D721Med (cell line): ENCODE measurements at regions not wholly inside any gene's neighbourhood (a gene's known extent, or its start where the extent isn't known, plus 50 kb on each side); places are given as distances from the start of the nearest gene placed in this dataset.

Experiments
- DNase-seq: peaks from one replicate; pipeline ENCODE4 v3.0.0; 2011; ENCODE audit warnings: low spot score; ENCODE audit not compliant: insufficient read length
- FAIRE-seq: peaks from 2 replicates; lab custom pipeline; 2011; peaks lifted over from hg19 to GRCh38; lab: Jason Lieb, UNC
- TF ChIP-seq, protein P1 (sequence below): IDR thresholded peaks from 2 replicates; pipeline ENCODE4 v1.5.1; 2012; ENCODE audit warnings: mild to moderate bottlenecking, control low read depth; ENCODE audit not compliant: insufficient read depth; ENCODE audit errors: missing control alignments

DNA sequence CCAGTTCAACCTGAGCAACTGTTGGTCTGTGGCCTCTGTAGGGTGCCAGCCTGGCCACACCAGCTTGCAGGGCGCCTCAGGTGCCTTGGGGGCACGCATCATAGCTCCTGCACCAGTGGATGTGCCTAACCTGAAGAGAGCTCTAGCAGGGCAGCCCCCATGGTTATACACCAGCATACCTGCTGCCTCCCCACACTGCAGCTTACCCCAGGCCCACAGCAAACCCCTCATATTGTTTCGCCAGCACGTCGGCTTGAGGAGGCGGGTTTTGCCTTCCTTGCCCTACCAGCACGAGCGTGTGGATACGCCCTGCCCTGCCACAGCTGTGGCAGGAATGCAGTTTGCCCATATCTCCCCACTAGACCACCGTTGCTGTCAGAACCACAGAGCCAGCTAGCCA lies 435.9 kb downstream of the SLCO4C1 start:
- TF ChIP-seq, protein P1, sequence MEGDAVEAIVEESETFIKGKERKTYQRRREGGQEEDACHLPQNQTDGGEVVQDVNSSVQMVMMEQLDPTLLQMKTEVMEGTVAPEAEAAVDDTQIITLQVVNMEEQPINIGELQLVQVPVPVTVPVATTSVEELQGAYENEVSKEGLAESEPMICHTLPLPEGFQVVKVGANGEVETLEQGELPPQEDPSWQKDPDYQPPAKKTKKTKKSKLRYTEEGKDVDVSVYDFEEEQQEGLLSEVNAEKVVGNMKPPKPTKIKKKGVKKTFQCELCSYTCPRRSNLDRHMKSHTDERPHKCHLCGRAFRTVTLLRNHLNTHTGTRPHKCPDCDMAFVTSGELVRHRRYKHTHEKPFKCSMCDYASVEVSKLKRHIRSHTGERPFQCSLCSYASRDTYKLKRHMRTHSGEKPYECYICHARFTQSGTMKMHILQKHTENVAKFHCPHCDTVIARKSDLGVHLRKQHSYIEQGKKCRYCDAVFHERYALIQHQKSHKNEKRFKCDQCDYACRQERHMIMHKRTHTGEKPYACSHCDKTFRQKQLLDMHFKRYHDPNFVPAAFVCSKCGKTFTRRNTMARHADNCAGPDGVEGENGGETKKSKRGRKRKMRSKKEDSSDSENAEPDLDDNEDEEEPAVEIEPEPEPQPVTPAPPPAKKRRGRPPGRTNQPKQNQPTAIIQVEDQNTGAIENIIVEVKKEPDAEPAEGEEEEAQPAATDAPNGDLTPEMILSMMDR: no peak
- FAIRE-seq (no peak), DNase-seq (no peak)

DNA sequence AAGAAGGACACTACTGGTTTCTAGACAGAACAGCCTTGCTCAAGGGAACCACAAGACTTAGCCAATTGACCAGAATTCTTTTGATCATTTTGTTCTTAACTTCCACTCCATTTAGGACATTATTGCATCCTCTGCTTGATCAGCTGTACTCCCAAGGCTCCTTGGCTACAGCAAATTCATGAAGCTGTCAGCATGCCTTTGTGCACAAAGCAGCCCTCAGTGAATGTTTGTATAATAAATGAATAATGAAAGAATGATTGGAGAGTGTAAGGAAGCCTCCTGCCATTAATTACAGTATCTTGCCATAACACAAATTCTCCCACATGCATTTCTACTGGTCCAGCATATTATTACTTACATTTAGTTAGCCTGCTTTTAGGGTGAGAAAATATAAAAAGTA lies 449.6 kb downstream of the SLCO4C1 start:
- DNase-seq: no peak
- TF ChIP-seq, protein P1: no peak
- FAIRE-seq: no peak

DNA sequence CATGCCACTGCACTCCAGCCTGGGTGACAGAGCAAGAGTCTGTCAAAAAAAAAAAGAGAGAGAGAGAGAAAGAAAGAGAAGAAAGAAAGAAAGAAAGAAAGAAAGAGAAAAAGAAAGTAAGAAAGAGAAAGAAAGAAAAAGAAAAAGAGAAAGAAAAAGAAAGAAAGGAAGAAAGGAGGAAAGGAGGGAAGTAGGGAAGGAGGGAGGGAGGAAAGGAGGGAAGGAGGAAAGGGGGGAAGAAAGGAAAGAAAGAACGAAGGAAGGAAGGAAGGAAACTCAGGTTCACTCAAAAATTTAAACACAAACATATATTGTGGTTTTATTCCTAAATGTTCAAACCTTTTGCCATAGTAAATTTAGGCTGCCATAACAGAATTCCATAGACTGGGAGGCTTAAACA lies 453.0 kb downstream of the SLCO4C1 start:
- TF ChIP-seq, protein P1: no peak
- DNase-seq: no peak
- FAIRE-seq: no peak

DNA sequence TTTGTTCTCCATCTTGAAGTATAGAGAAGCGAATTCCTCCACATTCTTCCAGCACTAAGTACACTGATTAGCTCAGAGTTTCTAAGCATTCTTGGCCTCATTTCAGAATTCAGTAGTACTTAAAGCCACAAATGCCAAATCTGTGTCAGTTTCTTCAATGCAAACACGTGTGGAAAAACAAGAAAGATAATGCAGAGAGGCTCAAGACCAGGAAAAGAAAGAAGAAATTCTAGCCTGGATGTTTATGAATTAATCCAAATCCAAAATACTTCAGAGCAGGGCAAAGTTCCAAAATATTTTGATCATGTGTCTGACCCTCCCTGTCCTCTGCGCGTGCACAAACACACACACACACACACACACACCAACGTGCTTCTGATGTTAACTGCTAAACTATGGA lies 457.6 kb downstream of the SLCO4C1 start:
- FAIRE-seq (no peak), DNase-seq (no peak)

GRCh38 chr5:101829255-101829654 lies 466.8 kb downstream of the SLCO4C1 start:
- TF ChIP-seq, protein P1: no peak
- no peak for DNase-seq
- no peak for FAIRE-seq

More for the DNA sequence above, 457.6 kb downstream of the SLCO4C1 start:
- TF ChIP-seq, protein P1: no peak

DNA sequence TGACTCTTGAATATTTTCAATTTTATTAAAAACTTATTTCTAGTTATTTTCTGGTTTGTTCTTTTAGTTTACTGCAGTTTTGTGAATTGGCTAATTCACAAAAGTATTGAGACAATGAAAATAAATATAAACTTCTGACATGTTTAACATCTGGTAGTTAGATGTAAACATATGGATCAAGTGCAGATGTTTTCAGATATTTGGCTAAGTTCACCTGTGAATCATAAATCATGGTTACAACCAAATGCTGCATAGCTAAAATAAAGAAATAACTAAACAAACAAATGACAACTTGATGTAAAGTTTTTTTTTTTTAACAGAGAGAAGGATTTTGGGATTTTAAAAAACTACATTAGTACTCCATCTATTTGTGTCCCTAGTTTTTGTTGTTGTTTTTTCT lies 484.6 kb downstream of the SLCO4C1 start:
- FAIRE-seq (no peak), DNase-seq (no peak)
- TF ChIP-seq, protein P1: no peak

DNA sequence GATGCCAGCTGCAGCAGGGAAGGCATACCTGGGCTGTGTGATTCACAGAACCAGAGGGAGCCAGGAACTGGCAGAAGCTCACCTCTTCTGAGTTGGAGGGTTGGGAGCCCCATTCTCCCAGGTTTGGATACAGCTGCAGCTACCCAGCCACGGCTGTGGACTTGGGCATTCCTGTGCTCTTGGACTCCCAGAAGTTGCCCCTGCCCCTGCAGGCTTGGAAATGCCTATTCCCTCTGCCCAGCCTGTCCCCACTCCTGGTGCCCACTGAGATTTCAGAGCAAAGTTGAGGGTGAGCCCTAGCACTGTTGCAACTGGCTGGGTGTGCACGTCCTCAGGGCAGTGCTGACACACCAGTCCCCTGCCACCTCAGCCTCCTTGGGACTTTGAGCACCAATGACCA lies 489.7 kb downstream of the SLCO4C1 start:
- DNase-seq: no peak
- TF ChIP-seq, protein P1: no peak
- FAIRE-seq: no peak
